ENCODE measurements at regions not wholly inside any gene's neighbourhood (a gene's known extent, or its start where the extent isn't known, plus 50 kb on each side); places are given as distances from the start of the nearest gene placed in this dataset.

GRCh38 chr7:155380976-155381851 lies 76.7 kb upstream of the EN2 start:
- Mint-ChIP-seq H3K27me3 (ENCODE audit: insufficient read depth, unreplicated experiment) (peaks cover 24% of the 10 kb centered on the region), H3K4me1 (ENCODE audit: low read depth, unreplicated experiment) (no peaks in the 10 kb centered on the region), H3K4me3 (ENCODE audit: unreplicated experiment) (no peak overlapping the region), H3K27ac (ENCODE audit: unreplicated experiment) (no peak overlapping the region), H3K36me3 (ENCODE audit: insufficient read depth, unreplicated experiment) (no peaks in the 10 kb centered on the region), H3K9me3 (ENCODE audit: unreplicated experiment) (no peaks in the 10 kb centered on the region)
- TF ChIP-seq, protein P1, sequence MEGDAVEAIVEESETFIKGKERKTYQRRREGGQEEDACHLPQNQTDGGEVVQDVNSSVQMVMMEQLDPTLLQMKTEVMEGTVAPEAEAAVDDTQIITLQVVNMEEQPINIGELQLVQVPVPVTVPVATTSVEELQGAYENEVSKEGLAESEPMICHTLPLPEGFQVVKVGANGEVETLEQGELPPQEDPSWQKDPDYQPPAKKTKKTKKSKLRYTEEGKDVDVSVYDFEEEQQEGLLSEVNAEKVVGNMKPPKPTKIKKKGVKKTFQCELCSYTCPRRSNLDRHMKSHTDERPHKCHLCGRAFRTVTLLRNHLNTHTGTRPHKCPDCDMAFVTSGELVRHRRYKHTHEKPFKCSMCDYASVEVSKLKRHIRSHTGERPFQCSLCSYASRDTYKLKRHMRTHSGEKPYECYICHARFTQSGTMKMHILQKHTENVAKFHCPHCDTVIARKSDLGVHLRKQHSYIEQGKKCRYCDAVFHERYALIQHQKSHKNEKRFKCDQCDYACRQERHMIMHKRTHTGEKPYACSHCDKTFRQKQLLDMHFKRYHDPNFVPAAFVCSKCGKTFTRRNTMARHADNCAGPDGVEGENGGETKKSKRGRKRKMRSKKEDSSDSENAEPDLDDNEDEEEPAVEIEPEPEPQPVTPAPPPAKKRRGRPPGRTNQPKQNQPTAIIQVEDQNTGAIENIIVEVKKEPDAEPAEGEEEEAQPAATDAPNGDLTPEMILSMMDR (IDR thresholded peaks at IDR 0.05; ENCODE audit: insufficient read depth in 1 of 2, low read depth in 1 of 2, low read length in 1 of 2, severe bottlenecking in 1 of 2, unreplicated experiment in 1 of 2): no peak
- intact Hi-C loops (cut with micrococcal nuclease; ENCODE audit: unreplicated experiment): loop anchor here (1.0 to 5.0 kb wide), 4 partner anchors 76 to 387 kb away; partner anchors contain the start of gene EN2
- Histone ChIP-seq H3K9me3 (no peaks in the 10 kb centered on the region), H3K4me3 (ENCODE audit: low read depth, low read length) (no peak overlapping the region), H3K27me3 (replicated peaks; ENCODE audit: control insufficient read depth, insufficient read depth, low read length) (no peaks in the 10 kb centered on the region; the same call in 1 of the 2 replicates), H3K36me3 (ENCODE audit: control insufficient read depth, insufficient read depth, low read length) (no peaks in the 10 kb centered on the region), H3K4me1 (peaks cover 22% of the 10 kb centered on the region; the same call in 1 of the 2 replicates)
- POLR2A ChIA-PET: no interaction called here
- CTCF ChIA-PET: interaction anchor here (0.6 to 1.0 kb wide), 3 partner anchors 128 to 218 kb away, joined by 3 to 4 read pairs (median 4); no protein-coding TSS in a partner anchor
- BruUV-seq (replicated peaks): no TSS peak
- no peak for DNase-seq

DNA sequence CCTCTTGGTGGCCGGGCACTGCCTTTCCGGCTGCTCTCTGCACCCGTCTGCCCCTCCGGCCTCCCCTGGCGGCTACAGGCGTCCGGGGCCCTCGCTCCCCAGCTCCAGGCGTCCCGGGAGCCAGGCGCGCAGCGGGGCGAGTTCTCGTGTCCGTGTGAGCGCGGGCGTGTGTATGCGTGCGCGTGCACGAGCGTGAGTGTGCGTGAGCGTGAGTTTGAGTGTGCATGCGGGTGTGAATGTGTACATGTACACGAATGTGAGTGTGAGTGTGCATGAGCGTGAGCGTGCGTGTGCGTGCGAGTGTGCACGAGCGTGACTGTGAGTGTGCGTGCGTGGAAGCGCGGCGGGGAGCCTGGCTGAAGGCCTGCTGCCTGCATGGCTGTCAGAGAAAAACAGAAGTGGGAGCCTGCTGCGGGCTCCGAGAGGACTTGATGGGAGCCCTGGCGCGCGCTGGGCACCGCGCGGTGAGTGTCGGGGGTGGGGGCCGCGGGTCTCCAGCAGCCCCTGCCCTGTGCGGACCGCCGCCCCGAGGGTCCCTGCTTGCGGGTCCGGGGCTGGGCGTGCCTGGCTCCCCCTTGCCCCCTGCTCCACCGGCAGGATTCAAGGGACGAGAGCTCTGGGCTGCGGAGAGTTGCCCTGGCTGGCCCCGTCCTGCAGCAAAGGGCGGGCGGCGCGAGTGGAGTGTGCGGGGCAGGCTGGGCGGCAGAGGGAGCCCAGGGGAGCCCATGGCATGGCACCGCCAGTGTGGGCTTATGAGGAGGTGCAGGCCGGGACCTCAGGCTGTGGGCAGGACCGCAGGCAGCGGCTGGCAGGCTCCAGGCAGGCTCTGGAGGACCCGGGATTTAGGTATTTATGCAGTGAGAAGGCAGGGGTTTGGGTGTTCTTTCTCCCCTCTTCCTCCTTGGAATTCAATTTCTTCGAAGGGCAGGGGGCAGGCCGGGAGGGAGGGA lies 75.8 kb upstream of the EN2 start:
- no peak overlapping the region for H3K4me3 Mint-ChIP-seq (ENCODE audit: unreplicated experiment)
- H3K27ac Mint-ChIP-seq (ENCODE audit: unreplicated experiment): no peak overlapping the region
- H3K36me3 Mint-ChIP-seq (ENCODE audit: insufficient read depth, unreplicated experiment): no peaks in the 10 kb centered on the region
- H3K27me3 Mint-ChIP-seq (ENCODE audit: insufficient read depth, unreplicated experiment): peaks cover 24% of the 10 kb centered on the region
- POLR2A ChIA-PET: no interaction called here
- no peak overlapping the region for H3K4me3 ChIP-seq (ENCODE audit: low read depth, low read length)
- H3K9me3 Mint-ChIP-seq (ENCODE audit: unreplicated experiment): no peaks in the 10 kb centered on the region
- DNase-seq: no peak
- CTCF ChIA-PET: interaction anchor here (0.5 to 0.6 kb wide), 2 partner anchors 131 to 429 kb away, joined by 4 read pairs; no protein-coding TSS in a partner anchor
- no peaks in the 10 kb centered on the region for H3K36me3 ChIP-seq (ENCODE audit: control insufficient read depth, insufficient read depth, low read length)
- H3K4me1 ChIP-seq: peaks cover 18% of the 10 kb centered on the region; the same call in 1 of the 2 replicates
- no peaks in the 10 kb centered on the region for H3K9me3 ChIP-seq
- intact Hi-C loops (cut with micrococcal nuclease; ENCODE audit: unreplicated experiment): loop anchor here (5.0 kb wide), 1 partner anchor 75 kb away; the partner anchor contains the start of gene EN2
- H3K27me3 ChIP-seq (replicated peaks; ENCODE audit: control insufficient read depth, insufficient read depth, low read length): no peaks in the 10 kb centered on the region; the same call in 1 of the 2 replicates
- no TSS peak for BruUV-seq (replicated peaks)
- no peaks in the 10 kb centered on the region for H3K4me1 Mint-ChIP-seq (ENCODE audit: low read depth, unreplicated experiment)
- TF ChIP-seq, protein P1 (IDR thresholded peaks at IDR 0.05; ENCODE audit: insufficient read depth in 1 of 2, low read depth in 1 of 2, low read length in 1 of 2, severe bottlenecking in 1 of 2, unreplicated experiment in 1 of 2): no peak

- intact Hi-C loops (cut with micrococcal nuclease; ENCODE audit: unreplicated experiment): loop anchor here (5.0 kb wide), 1 partner anchor 75 kb away; the partner anchor contains the start of gene EN2
- Mint-ChIP-seq H3K9me3 (ENCODE audit: unreplicated experiment) (no peaks in the 10 kb centered on the region), H3K4me1 (ENCODE audit: low read depth, unreplicated experiment) (no peaks in the 10 kb centered on the region), H3K27me3 (ENCODE audit: insufficient read depth, unreplicated experiment) (peaks cover 21% of the 10 kb centered on the region), H3K4me3 (ENCODE audit: unreplicated experiment) (no peak overlapping the region), H3K27ac (ENCODE audit: unreplicated experiment) (no peak overlapping the region), H3K36me3 (ENCODE audit: insufficient read depth, unreplicated experiment) (no peaks in the 10 kb centered on the region)
- ChIA-PET POLR2A (no interaction called here), CTCF (interaction anchor here (0.5 kb wide), 1 partner anchor 430 kb away, joined by 4 read pairs; no protein-coding TSS in a partner anchor)
- H3K36me3 ChIP-seq (ENCODE audit: control insufficient read depth, insufficient read depth, low read length): no peaks in the 10 kb centered on the region
- H3K9me3 ChIP-seq: no peaks in the 10 kb centered on the region
- TF ChIP-seq, protein P1 (IDR thresholded peaks at IDR 0.05; ENCODE audit: insufficient read depth in 1 of 2, low read depth in 1 of 2, low read length in 1 of 2, severe bottlenecking in 1 of 2, unreplicated experiment in 1 of 2): no peak
- DNase-seq: no peak
- no peak overlapping the region for H3K4me3 ChIP-seq (ENCODE audit: low read depth, low read length)
- no peaks in the 10 kb centered on the region; the same call in 1 of the 2 replicates for H3K27me3 ChIP-seq (replicated peaks; ENCODE audit: control insufficient read depth, insufficient read depth, low read length)
- peaks cover 15% of the 10 kb centered on the region; the same call in 1 of the 2 replicates for H3K4me1 ChIP-seq
- BruUV-seq (replicated peaks): no TSS peak
Observed at GRCh38 chr7:155382802-155383171, 75.1 kb upstream of the EN2 start.
